ENCODE measurements at regions not wholly inside any gene's neighbourhood (a gene's known extent, or its start where the extent isn't known, plus 50 kb on each side); places are given as distances from the start of the nearest gene placed in this dataset.

- no peaks in the 10 kb centered on the region for H4K20me1 ChIP-seq (ENCODE audit: insufficient read depth)
- H3K27me3 ChIP-seq (ENCODE audit: insufficient read depth) = no peaks in the 10 kb centered on the region
- H2AFZ ChIP-seq (ENCODE audit: low read depth) = no peak overlapping the region
- H3K4me1 ChIP-seq (ENCODE audit: control insufficient read depth in 1 of 2, insufficient read depth in 2 of 2, low read depth in 1 of 2, low read length in 1 of 2) = no peaks in the 10 kb centered on the region
- TF ChIP-seq ZBTB33 (IDR thresholded peaks at IDR 0.05; ENCODE audit: borderline replicate concordance, low read depth) (no peak), JUND (IDR thresholded peaks at IDR 0.05) (no peak), FOXJ3 (CRISPR knock-in tag; IDR thresholded peaks at IDR 0.05) (no peak), NFIC (IDR thresholded peaks at IDR 0.05; ENCODE audit: borderline replicate concordance) (no peak), EP300 (IDR thresholded peaks at IDR 0.05; ENCODE audit: borderline replicate concordance in 1 of 2, low read depth in 1 of 2, low read length in 1 of 2) (no peak), SMC3 (IDR thresholded peaks at IDR 0.05; ENCODE audit: low read depth, low read length) (no peak), MXI1 (IDR thresholded peaks at IDR 0.05; ENCODE audit: low read depth, low read length) (no peak), POLR2AphosphoS5 (IDR thresholded peaks at IDR 0.05; ENCODE audit: low read depth, low read length) (no peak), CHD2 (IDR thresholded peaks at IDR 0.05; ENCODE audit: low read length, partially characterized antibody) (no peak), TAF1 (IDR thresholded peaks at IDR 0.05; ENCODE audit: borderline replicate concordance, low read depth, low read length) (no peak), USF1 (IDR thresholded peaks at IDR 0.05; ENCODE audit: borderline replicate concordance, low read depth) (no peak)
- TF ChIP-seq, protein P1, sequence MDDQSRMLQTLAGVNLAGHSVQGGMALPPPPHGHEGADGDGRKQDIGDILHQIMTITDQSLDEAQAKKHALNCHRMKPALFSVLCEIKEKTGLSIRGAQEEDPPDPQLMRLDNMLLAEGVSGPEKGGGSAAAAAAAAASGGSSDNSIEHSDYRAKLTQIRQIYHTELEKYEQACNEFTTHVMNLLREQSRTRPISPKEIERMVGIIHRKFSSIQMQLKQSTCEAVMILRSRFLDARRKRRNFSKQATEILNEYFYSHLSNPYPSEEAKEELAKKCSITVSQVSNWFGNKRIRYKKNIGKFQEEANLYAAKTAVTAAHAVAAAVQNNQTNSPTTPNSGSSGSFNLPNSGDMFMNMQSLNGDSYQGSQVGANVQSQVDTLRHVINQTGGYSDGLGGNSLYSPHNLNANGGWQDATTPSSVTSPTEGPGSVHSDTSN (IDR thresholded peaks at IDR 0.05) = no peak
- TF ChIP-seq, protein P2, sequence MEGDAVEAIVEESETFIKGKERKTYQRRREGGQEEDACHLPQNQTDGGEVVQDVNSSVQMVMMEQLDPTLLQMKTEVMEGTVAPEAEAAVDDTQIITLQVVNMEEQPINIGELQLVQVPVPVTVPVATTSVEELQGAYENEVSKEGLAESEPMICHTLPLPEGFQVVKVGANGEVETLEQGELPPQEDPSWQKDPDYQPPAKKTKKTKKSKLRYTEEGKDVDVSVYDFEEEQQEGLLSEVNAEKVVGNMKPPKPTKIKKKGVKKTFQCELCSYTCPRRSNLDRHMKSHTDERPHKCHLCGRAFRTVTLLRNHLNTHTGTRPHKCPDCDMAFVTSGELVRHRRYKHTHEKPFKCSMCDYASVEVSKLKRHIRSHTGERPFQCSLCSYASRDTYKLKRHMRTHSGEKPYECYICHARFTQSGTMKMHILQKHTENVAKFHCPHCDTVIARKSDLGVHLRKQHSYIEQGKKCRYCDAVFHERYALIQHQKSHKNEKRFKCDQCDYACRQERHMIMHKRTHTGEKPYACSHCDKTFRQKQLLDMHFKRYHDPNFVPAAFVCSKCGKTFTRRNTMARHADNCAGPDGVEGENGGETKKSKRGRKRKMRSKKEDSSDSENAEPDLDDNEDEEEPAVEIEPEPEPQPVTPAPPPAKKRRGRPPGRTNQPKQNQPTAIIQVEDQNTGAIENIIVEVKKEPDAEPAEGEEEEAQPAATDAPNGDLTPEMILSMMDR (IDR thresholded peaks at IDR 0.05) = no peak
- no peak for DNase-seq
- H3K9me2 ChIP-seq = no peaks in the 10 kb centered on the region
- 67% methylated on average over 9 of the region's 9 CpGs for WGBS (ENCODE audit: low lambda C conversion rate)
- no peaks in the 10 kb centered on the region for H3K36me3 ChIP-seq (replicated peaks in 1 of 2; ENCODE audit: control insufficient read depth in 1 of 2, insufficient read depth in 2 of 2, low read length in 1 of 2)
- no peaks in the 10 kb centered on the region for H3K9me3 ChIP-seq
- H3K9ac ChIP-seq = no peak overlapping the region
- H3K4me2 ChIP-seq = no peak overlapping the region
- no peak overlapping the region for H3K27ac ChIP-seq (ENCODE audit: low read depth in 2 of 2, low read length in 1 of 2)
- ChIA-PET CTCF (interaction anchor here (1.4 kb wide), 1 partner anchor 16 kb away, joined by 3 read pairs; no protein-coding TSS in a partner anchor), POLR2A (interaction anchor here (0.8 kb wide), 1 partner anchor 340 kb away, joined by 3 read pairs; no protein-coding TSS in a partner anchor)
- H3F3A ChIP-seq (replicated peaks; ENCODE audit: insufficient read depth) = no peaks in the 10 kb centered on the region
- H3K4me3 ChIP-seq (ENCODE audit: low read depth in 2 of 2, low read length in 1 of 2) = no peak overlapping the region
- H3K79me2 ChIP-seq (ENCODE audit: insufficient read depth) = no peaks in the 10 kb centered on the region
These were observed 52.3 kb upstream of the ATP12A start for GRCh38 chr13:24627946-24628345.
